Right ventricle myocardium inferior (tissue), 1 donor: ENCODE measurements at regions not wholly inside any gene's neighbourhood (a gene's known extent, or its start where the extent isn't known, plus 50 kb on each side); places are given as distances from the start of the nearest gene placed in this dataset.
A peak's percentile ranks its signal among the peaks of the same experiment; 100 is the strongest.
"Not testable (repeated sequence)": the region's sequence is repeated elsewhere in the genome, so short reads cannot be mapped to it uniquely, and the experiment has no call there.

ENCODE experiments used
- ATAC-seq: fragments of 200-7000 bp; cut with Tn5 transposase; one replicate; pipeline ENCODE4 v1.9.1; 2020; ENCODE audit warnings: mild to moderate bottlenecking, moderate library complexity
- DNase-seq: peaks from one replicate; pipeline ENCODE4 v3.0.0; 2021; ENCODE audit errors: missing footprints
- intact Hi-C: fragments of 100-400 bp; cut with DNase I; formaldehyde crosslinking; loops from one replicate; pipeline ENCODE4 v1.11.0; 2022
- donor health status: DM: no; HTN: yes; CAD: no; lungs with severe emphysema.

- DNase-seq (no peak), ATAC-seq (no peak)
- intact Hi-C loops: no loop called here
Observed at GRCh38 chr5:23703940-23704855, 196.8 kb downstream of the PRDM9 start.

GRCh38 chr5:23717486-23717885 lies 210.1 kb downstream of the PRDM9 start:
- DNase-seq (no peak), ATAC-seq (no peak)
- intact Hi-C loops: no loop called here

- intact Hi-C loops: no loop called here
- no peak for ATAC-seq
- no peak for DNase-seq
Observed at GRCh38 chr5:23718564-23718963, 211.2 kb downstream of the PRDM9 start.

GRCh38 chr5:23721336-23721735 lies 213.9 kb downstream of the PRDM9 start:
- ATAC-seq: no peak

GRCh38 chr5:23727271-23727670 lies 219.9 kb downstream of the PRDM9 start:
- intact Hi-C loops: no loop called here
- DNase-seq (no peak), ATAC-seq (peak; percentile 57)

More at GRCh38 chr5:23721336-23721735, 213.9 kb downstream of the PRDM9 start:
- DNase-seq: no peak
- intact Hi-C loops: no loop called here

- no peak for ATAC-seq
- DNase-seq: no peak
- intact Hi-C loops: no loop called here
Observed at GRCh38 chr5:23730023-23730422, 222.6 kb downstream of the PRDM9 start.

- intact Hi-C loops: no loop called here
- DNase-seq (no peak), ATAC-seq (no peak)
Observed at GRCh38 chr5:23740029-23740428, 232.6 kb downstream of the PRDM9 start.

- intact Hi-C loops: no loop called here
- no peak for DNase-seq
- ATAC-seq: no peak
Observed at GRCh38 chr5:23742701-23743100, 235.3 kb downstream of the PRDM9 start.

GRCh38 chr5:23755906-23756305 lies 248.5 kb downstream of the PRDM9 start:
- no peak for DNase-seq
- intact Hi-C loops: no loop called here
- ATAC-seq: no peak

- ATAC-seq: no peak
- intact Hi-C loops: no loop called here
- no peak for DNase-seq
Observed at GRCh38 chr5:23756779-23757178, 249.4 kb downstream of the PRDM9 start.

- no peak for ATAC-seq
- intact Hi-C loops: no loop called here
- no peak for DNase-seq
Observed at GRCh38 chr5:23763170-23763569, 255.8 kb downstream of the PRDM9 start.

- intact Hi-C loops: no loop called here
- no peak for DNase-seq
- no peak for ATAC-seq
Observed at GRCh38 chr5:23776684-23777083, 269.3 kb downstream of the PRDM9 start.

GRCh38 chr5:23800307-23800706 lies 292.9 kb downstream of the PRDM9 start:
- DNase-seq, ATAC-seq, intact Hi-C loops: not testable (repeated sequence)

- intact Hi-C loops: no loop called here
- no peak for ATAC-seq
Observed at GRCh38 chr5:23820765-23821471, 313.5 kb downstream of the PRDM9 start.

GRCh38 chr5:23823521-23823920 lies 316.1 kb downstream of the PRDM9 start:
- intact Hi-C loops: no loop called here
- DNase-seq (no peak), ATAC-seq (no peak)

More at GRCh38 chr5:23820765-23821471, 313.5 kb downstream of the PRDM9 start:
- no peak for DNase-seq

GRCh38 chr5:23825196-23825595 lies 317.8 kb downstream of the PRDM9 start:
- intact Hi-C loops: no loop called here
- no peak for DNase-seq
- ATAC-seq: no peak

GRCh38 chr5:23840083-23840482 lies 332.7 kb downstream of the PRDM9 start:
- ATAC-seq: no peak
- no peak for DNase-seq
- intact Hi-C loops: no loop called here

GRCh38 chr5:23864786-23865185 lies 357.4 kb downstream of the PRDM9 start:
- intact Hi-C loops: no loop called here
- DNase-seq (no peak), ATAC-seq (no peak)

- intact Hi-C loops: no loop called here
- ATAC-seq (no peak), DNase-seq (no peak)
Observed at GRCh38 chr5:23877847-23878246, 370.4 kb downstream of the PRDM9 start.

GRCh38 chr5:23884405-23885031 lies 377.1 kb downstream of the PRDM9 start:
- DNase-seq (no peak), ATAC-seq (no peak)
- intact Hi-C loops: no loop called here
